ENCODE measurements at regions not wholly inside any gene's neighbourhood (a gene's known extent, or its start where the extent isn't known, plus 50 kb on each side); places are given as distances from the start of the nearest gene placed in this dataset.
A peak's percentile ranks its signal among the peaks of the same experiment; 100 is the strongest.

DNA sequence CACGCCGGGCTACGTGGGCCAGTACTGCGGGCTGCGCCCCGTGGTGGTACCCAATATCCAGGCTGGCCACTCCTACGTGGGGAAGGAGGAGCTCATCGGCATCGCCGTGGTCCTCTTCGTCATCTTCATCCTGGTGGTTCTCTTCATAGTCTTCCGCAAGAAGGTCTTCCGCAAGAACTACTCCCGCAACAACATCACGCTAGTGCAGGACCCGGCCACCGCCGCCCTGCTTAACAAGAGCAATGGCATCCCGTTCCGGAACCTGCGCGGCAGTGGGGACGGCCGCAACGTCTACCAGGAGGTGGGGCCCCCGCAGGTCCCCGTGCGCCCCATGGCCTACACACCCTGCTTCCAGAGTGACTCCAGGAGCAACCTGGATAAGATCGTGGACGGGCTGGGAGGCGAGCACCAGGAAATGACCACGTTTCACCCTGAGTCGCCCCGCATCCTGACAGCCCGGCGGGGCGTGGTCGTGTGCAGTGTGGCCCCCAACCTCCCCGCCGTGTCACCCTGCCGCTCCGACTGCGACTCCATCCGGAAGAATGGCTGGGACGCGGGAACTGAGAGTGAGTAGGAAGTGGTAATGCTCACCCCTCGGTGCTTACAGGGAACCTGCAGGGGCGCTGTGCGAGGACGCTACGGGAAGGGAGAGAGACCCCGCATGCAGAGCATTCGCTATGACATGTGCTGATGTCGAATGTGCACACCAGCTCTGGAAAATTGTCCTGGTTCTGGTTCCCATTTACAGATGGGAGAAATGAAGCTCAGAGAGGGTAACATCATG, 86.4 kb upstream of the MTNR1B start:
- ATAC-seq: peak; percentile 10

DNA sequence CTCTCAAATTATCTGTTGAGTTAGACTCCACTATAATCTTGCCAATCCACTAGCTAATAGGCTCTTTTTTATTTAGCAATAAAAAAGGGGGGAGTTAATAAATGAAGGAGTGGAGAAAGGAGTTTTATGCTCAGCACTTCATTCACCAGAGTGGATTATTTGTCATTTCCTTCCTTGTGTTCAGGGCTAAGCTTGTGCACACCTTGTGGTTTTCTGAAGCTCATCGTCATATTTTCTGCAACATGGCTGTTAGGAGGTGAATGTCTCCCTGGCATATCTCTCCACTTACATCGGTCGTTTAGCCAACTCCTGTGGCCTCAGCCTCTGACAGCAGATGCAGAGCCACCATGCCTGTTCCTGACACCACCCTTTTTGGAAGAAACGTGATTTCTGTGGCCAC, 83.9 kb upstream of the MTNR1B start:
- ATAC-seq: no peak

DNA sequence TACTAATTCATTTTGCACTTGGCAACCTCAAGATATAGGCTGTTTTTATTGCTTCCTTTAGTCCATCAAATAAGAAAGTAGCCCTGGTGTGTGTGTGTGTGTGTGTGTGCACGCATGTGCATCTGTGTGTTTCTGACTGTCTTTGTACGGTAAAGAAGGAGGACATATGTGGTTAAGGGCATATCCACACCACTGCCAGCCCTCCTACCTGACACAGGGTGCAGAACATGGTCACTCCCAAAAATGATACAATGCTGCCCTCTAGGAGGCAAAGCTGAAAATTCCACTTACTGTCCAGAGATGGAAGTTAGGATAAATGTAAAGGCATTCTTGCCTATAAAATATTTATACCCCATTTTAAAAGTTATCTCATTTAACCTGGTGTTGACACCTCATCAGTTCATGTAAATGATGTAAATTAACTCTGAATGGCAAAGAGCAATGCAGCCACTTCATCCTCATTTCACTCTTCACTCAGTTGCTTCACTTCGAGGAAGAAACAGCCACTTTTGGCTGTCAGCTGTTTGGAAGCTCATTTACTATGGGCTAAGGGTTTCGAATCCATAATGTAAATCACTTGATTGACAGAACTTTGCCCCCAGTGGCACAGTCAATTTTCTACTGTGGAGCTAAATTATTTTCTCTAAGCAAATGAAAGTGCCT, 83.1 kb upstream of the MTNR1B start:
- peak; percentile 72 for ATAC-seq

DNA sequence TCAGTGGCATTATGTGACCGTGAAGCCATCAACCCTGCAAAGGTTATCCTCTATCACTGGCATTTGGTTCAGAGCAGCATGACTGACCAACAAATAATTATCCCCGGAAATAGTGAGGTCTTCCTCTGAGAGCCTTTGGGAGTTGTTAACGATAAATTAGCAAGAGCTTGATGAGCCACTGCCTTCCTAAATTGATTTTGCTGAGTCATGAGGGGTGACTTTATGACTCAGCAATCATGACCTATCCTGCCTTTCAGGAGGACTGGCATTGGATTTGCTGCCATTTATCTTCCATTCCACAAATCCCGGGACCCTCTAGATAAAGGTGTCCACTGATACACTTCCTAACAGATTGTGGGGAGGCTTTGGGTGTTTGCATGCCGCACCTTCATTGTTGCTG, 80.8 kb upstream of the MTNR1B start:
- no peak for ATAC-seq

DNA sequence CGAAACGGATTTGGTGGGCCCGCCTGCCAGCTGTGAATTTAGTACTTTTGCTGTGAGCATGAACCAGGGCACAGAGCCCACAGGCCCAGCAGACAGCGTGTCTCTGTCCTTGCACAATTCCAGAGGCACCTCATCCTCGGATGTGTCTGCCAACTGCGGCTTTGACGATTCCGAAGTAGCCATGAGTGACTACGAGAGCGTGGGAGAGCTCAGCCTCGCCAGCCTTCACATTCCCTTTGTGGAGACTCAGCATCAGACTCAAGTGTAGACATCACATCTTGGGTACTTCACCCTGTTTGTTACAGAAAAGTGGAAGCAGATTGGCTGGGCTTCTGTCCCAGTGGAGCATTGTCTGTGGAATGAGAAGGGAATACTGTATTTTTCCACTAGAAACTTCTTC, 78.6 kb upstream of the MTNR1B start:
- ATAC-seq: no peak

DNA sequence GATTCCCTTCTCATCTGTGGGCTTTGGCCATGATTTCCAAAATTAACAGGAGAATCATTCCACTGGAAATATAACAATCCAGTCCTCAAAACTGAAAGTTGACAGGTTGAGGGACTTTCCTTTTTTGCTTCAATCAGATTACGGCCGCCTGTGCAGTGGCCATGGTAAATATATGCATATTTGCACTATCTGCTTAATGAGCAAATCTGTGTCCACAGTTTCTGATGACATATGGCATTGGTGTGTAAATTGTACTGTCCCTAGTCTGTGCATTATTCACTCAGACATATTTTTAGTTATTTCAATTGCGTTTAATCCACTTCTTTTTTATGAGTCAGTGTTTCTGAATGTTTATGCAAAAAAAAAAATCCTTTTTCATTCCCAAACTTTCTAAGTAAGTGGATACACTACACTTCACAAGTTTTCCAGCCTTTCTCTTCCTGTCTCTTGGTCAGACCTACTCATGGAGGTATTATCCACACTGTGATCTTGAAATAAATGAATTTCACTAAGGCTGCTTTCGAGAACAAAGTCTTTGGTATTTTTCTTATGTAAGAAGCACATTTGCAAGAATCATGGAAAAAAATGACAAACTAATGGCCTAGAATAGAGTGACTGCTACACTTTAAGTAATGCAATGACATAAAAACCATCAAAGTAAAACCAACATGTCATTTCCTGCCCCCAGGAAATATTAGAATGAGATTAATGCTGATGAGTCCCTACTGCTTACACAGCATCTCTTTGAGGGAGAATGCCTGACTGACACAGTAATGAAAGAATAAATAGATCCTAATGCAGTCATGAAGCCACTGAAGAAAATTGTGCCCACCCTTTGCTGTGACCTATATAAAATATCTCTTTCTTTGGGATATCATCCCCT, 76.4 kb upstream of the MTNR1B start:
- ATAC-seq: no peak

DNA sequence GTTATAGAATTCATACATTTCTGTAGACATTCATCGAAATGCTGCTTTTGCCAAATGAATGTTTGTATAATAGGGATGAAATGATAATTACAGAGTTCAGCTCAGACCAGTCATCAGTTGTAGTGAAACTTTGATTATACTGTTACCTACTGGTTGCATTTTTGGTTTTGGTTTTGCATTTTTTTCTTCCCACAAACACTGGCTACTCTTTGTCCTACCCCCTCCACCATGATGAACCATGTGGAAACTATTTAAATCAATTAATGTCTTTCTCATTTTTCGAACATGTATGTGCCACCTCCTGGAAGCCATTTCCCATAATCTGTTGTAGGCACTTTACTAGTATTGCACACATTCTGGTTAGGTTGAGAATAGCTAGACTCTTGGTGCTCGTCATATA, 75.3 kb upstream of the MTNR1B start:
- no peak for ATAC-seq

DNA sequence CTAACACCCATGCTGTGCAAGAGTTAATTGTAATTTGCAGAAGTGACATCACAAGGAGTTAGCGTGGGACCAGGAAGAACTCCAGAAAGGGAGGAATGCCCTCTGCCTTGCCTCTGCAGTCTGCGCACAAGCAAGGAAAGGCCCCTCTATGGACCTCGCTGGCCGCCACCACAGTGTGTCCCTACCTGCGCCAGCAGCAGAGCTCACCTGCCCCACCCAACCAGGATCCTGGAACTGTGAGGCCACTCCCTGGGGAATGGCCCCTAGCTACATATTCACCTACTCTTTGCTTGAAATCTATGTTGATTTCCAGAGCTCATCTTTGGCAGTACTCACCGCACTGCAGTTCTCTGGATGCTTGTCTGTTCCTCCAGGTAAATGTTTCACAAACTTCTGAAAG, 72.0 kb upstream of the MTNR1B start:
- no peak for ATAC-seq

DNA sequence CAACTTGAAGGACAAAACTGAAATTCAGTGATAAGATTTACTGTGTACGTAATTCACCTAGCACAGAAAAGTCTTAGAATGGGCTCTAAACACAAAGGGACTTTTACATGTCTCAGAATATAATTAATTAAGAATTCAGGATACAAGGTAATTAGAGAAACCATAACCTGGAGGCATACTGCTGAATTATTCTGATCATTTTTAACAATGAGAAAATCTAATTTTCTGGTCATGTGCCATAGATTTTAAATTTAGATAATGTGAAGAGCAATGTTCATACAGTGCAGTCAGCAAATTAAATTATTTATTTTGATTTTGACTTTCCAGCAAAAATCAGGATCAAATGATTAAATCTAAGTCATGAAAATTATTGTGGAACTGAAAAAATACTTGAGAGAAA, 67.0 kb upstream of the MTNR1B start:
- ATAC-seq: no peak

DNA sequence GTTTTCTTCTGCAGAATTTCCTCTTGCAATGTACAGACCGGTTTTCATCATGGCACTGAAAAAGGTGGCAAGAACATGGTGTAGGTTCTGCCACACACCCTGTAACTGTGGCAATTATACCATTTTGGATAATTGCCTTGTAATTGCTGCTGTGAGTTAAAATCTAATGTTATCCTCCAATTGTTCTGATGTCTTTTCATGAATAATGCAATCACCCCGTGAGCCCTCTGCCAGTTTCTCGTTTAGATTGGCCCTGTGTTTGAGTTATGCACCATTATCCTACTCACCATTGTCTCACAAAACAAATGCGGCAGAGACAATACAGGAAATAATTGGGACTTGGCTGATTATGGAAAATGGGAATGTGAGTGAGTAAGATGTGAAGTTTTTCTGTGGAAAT, 61.8 kb upstream of the MTNR1B start:
- no peak for ATAC-seq

DNA sequence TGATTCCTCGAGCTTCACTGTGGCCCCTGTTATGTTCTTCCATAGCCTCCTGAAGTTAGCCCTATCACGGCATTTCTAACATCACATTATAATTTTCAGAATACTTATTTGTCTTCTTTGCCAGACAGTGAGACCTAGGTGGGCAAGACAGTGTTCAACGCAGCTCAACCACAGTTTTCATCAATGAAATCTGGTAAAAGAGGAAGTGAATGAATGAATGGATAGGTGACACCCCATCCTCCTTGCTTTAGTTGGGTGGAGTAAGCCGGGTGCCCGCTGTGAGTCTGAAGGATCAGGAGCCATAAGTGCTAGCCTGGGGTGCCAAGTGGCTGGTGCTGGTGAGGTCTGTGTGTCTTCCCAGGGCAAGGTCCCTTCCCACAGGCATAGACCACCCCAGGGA, 60.2 kb upstream of the MTNR1B start:
- no peak for ATAC-seq

DNA sequence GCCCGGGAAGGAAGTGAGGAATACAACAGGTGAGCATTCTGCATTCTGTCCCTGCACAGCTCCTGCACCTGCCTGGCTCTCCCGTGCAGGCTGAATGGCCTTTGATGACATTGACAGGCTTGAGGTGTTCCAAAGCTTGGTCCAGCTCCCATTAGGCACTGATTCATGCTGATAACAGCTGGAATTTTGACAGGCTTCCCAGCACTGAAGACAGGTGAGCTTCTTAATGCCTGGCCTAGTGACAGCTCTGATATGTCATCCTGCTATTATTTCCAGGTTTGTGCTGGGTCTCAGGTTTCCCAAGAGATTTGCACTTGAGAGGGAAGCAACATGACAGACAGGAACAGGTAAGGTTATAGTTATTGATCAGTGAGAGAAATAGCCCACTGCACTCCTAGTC, 58.0 kb upstream of the MTNR1B start:
- no peak for ATAC-seq

DNA sequence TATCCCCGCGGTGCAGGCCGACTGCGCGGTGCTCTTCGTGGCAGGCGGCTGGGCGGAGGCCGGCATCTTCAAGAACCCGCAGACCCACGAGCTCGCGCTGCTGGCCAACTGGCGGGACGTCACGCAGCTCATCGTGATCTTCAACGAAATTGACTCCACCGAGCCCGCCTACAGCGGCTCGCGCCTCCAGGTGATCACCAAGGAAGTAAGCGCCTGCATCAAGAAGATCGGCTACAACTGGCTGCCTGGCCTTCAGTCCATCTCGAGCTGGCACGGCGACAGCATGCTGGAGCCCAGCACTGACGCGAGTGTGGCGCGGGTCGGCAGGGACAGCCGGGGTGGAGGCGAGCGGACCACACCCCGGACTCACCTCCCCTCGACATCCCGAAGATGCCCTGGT, 53.9 kb upstream of the MTNR1B start:
- ATAC-seq: no peak

DNA sequence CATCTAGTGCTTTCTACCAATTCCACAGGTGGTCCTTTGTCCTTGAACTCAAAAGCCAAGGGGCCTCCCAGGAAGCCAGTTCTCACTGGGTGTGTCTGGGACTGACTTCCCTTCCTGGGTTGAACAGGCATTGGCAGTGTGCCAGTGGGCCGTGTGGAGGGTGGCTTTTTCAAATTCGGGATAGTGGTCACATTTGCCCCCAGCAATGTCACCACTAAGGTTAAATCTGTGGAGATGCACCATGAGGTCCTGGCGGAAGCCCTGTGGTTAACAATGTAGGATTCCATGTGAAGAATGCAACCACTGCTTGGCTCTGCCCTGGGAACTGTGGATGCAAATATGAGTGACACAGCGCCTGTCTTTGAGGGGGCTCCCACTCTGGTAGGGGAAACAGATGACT, 53.2 kb upstream of the MTNR1B start:
- ATAC-seq: no peak

DNA sequence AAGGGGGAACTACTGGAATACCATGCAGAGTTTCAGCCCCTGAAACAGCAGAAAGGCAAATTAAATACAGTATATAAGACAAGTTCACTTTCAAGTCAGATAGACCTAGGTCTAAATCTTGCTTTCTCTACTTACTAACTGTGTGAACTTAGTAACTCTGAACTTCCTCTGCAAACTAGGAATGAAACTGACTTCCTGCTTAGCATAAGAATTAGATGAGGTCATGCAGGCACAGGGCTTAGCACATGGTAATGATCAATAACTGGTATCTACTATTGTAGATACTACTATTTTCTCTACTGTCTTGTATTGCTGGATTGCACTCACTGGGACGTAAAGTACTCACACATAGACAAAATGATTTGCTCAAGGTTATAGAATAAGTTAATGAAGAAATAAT, 51.5 kb upstream of the MTNR1B start:
- no peak for ATAC-seq

DNA sequence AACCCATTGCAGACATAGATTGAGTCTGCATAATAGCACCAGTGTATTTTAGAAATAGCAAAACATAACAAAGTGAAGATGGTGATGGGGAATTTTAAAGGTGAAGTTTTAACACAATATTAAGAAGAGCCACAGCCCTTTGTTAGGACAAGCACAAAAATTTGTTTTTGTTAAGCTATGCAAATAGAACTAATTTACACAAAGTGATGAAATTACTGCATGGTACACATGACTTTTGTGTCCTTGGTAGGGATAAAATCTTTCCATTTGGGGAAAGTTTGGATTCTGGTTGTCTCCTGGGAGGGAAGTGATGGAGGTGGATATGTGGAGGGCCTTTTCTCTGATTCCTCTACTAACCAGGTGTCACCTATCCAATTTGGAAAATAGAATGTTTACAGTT, 50.4 kb upstream of the MTNR1B start:
- ATAC-seq: no peak
